Testis (tissue), 2 donors: ENCODE measurements at regions not wholly inside any gene's neighbourhood (a gene's known extent, or its start where the extent isn't known, plus 50 kb on each side); places are given as distances from the start of the nearest gene placed in this dataset.

Experiments used
- DNase-seq: peaks from one replicate; pipeline ENCODE4 v3.0.0-alpha.2; 2019
- H3K27ac ChIP-seq, 2 donors: fragments of 200-600 bp; sonication (generic); one replicate each; pipeline ENCODE4 v1.5.1; 2019
- H3K27me3 ChIP-seq: fragments of 200-600 bp; sonication (generic); one replicate; pipeline ENCODE4 v1.5.1; 2019
- H3K36me3 ChIP-seq: fragments of 200-600 bp; sonication (generic); one replicate; pipeline ENCODE4 v1.5.1; 2017; ENCODE audit warnings: low read depth; ENCODE audit errors: missing control alignments
- H3K4me1 ChIP-seq: fragments of 200-600 bp; sonication (generic); one replicate; pipeline ENCODE4 v1.5.1; 2019
- H3K4me3 ChIP-seq, 2 donors: fragments of 200-600 bp; sonication (generic); one replicate each; pipeline ENCODE4 v1.5.1; 2017 to 2019
- H3K9me3 ChIP-seq: fragments of 200-600 bp; sonication (generic); one replicate; pipeline ENCODE4 v1.5.1; 2017
- CTCF ChIP-seq, 3 experiments: fragments of 450-650 bp in 2 of 3; fragments of 200-600 bp in 1 of 3; sonication (generic) in 1 of 3; IDR thresholded peaks; one replicate each; pipeline ENCODE4 v1.5.1; 2016 to 2019; ENCODE audit warnings: antibody characterized with exemption in 3 of 3, mild to moderate bottlenecking in 2 of 3, moderate library complexity in 1 of 3
- POLR2A ChIP-seq: fragments of 450-650 bp; IDR thresholded peaks from one replicate; pipeline ENCODE4 v1.6.1; 2017; ENCODE audit warnings: antibody characterized with exemption, mild to moderate bottlenecking, moderate library complexity
- WGBS, 2 donors: methylation state at CpG; one replicate each; pipeline ENCODE4 v1.1.5; 2018; 5-methylcytosine and 5-hydroxymethylcytosine counted together
- intact Hi-C: fragments of 100-400 bp; cut with DNase I; formaldehyde crosslinking; loops from one replicate; pipeline ENCODE4 v1.15.1; 2023; ENCODE audit warnings: low total_unique reads

- Histone ChIP-seq H3K36me3 (no peaks in the 10 kb centered on the region), H3K4me1 (no peaks in the 10 kb centered on the region), H3K27ac (no peak overlapping the region), H3K4me3 (no peak overlapping the region), H3K9me3 (no peaks in the 10 kb centered on the region), H3K27me3 (no peaks in the 10 kb centered on the region)
- DNase-seq, result peak; percentile 58
- intact Hi-C loops, result loop anchor here (5.0 kb wide), 2 partner anchors 753 to 858 kb away; no protein-coding TSS in a partner anchor
- peak; percentile 53 to 59 (median 53) for TF ChIP-seq CTCF (IDR thresholded peaks at IDR 0.05)
- no peak for TF ChIP-seq POLR2A
- WGBS, 2 donors, result 64 to 80% methylated on average over 5 of the region's 5 CpGs
Observed at GRCh38 chr11:11789735-11790369, 51.9 kb upstream of the USP47 start.

- H3K9me3 ChIP-seq, result no peaks in the 10 kb centered on the region
- intact Hi-C loops, result loop anchor here (5.0 kb wide), 2 partner anchors 751 to 856 kb away; no protein-coding TSS in a partner anchor
- no peak overlapping the region for H3K4me3 ChIP-seq
- TF ChIP-seq CTCF (IDR thresholded peaks at IDR 0.05) (no peak), POLR2A (no peak)
- WGBS, 2 donors, result 62 to 72% methylated on average over 7 of the region's 7 CpGs
- no peaks in the 10 kb centered on the region for H3K27me3 ChIP-seq
- DNase-seq, result no peak
- H3K4me1 ChIP-seq, result no peaks in the 10 kb centered on the region
- no peaks in the 10 kb centered on the region for H3K36me3 ChIP-seq
- H3K27ac ChIP-seq, result no peak overlapping the region
Observed at GRCh38 chr11:11788063-11788710, 53.6 kb upstream of the USP47 start.

- TF ChIP-seq POLR2A (no peak), CTCF (IDR thresholded peaks at IDR 0.05) (peak; percentile 78 to 96 (median 91))
Observed at GRCh38 chr11:11787305-11788062, 54.3 kb upstream of the USP47 start.

GRCh38 chr11:11786771-11787170, 55.0 kb upstream of the USP47 start:
- H3K27ac ChIP-seq, result no peak overlapping the region
- intact Hi-C loops, result loop anchor here (5.0 kb wide), 2 partner anchors 749 to 854 kb away; no protein-coding TSS in a partner anchor
- H3K27me3 ChIP-seq, result no peaks in the 10 kb centered on the region
- TF ChIP-seq CTCF (IDR thresholded peaks at IDR 0.05), result peak; percentile 41 to 65 (median 51)
- no peak for TF ChIP-seq POLR2A
- 83 to 85% methylated on average over 4 of the region's 4 CpGs for WGBS, 2 donors
- no peaks in the 10 kb centered on the region for H3K36me3 ChIP-seq
- no peaks in the 10 kb centered on the region for H3K9me3 ChIP-seq
- no peaks in the 10 kb centered on the region for H3K4me1 ChIP-seq
- H3K4me3 ChIP-seq, result no peak overlapping the region
- DNase-seq, result no peak

More at GRCh38 chr11:11787305-11788062, 54.3 kb upstream of the USP47 start:
- intact Hi-C loops, result loop anchor here (5.0 kb wide), 2 partner anchors 750 to 855 kb away; no protein-coding TSS in a partner anchor
- H3K27me3 ChIP-seq, result no peaks in the 10 kb centered on the region
- H3K36me3 ChIP-seq, result no peaks in the 10 kb centered on the region
- WGBS, 2 donors, result 71 to 72% methylated on average over 7 of the region's 7 CpGs
- no peak overlapping the region for H3K4me3 ChIP-seq
- H3K9me3 ChIP-seq, result no peaks in the 10 kb centered on the region
- peak; percentile 80 for DNase-seq
- H3K4me1 ChIP-seq, result no peaks in the 10 kb centered on the region
- no peak overlapping the region for H3K27ac ChIP-seq
